GM19372 (cell line): ENCODE measurements at regions not wholly inside any gene's neighbourhood (a gene's known extent, or its start where the extent isn't known, plus 50 kb on each side); places are given as distances from the start of the nearest gene placed in this dataset.

ENCODE experiments used
- ATAC-seq: cut with Tn5 transposase; IDR thresholded peaks from one replicate; pipeline ENCODE4 v1.9.1; 2021; ENCODE audit warnings: mild to moderate bottlenecking, low read depth, moderate library complexity; ENCODE audit not compliant: unreplicated experiment

GRCh38 chr18:53757328-53757727 lies 467.1 kb downstream of the MBD2 start:
- ATAC-seq, result no peak

GRCh38 chr18:53756610-53756972 lies 467.9 kb downstream of the MBD2 start:
- no peak for ATAC-seq

DNA sequence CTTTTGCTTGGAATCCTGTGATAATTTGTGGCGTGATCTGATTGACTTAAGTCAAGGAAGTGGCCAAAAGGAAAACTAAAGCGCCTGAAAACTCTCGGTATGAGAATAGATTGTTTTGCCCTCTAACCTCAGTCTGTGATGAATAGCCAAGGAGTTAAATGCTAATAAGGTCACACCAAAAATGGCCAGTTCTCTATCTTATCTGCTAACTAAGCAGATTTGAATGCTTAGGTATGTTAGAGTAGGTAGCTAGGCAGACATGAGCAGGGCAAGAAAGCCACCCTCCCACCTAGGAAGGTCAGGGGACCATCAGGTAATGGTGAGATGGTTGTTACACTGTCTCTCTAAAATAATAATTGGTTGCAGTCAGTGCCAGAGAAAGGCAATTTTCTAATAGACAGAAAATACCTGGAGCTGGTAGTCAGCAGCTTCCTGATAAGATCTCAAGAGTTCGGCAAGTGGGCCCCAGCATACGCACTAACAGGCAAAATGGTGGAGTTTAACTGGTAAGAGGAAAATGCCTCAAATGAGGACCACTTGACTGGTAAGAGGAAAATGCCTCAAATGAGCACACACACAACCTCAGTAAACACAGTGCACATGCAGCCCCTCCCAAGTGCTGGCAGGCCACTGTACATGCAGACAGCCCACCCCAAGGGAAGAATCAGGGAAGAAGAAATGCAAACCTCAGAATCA lies 468.4 kb downstream of the MBD2 start:
- no peak for ATAC-seq

GRCh38 chr18:53754154-53754553 lies 470.3 kb downstream of the MBD2 start:
- no peak for ATAC-seq

GRCh38 chr18:53753601-53754000 lies 470.9 kb downstream of the MBD2 start:
- ATAC-seq, result no peak

GRCh38 chr18:53752781-53753367 lies 471.6 kb downstream of the MBD2 start:
- no peak for ATAC-seq

GRCh38 chr18:53749766-53750165 lies 474.7 kb downstream of the MBD2 start:
- ATAC-seq, result no peak

GRCh38 chr18:53747663-53748160 lies 476.8 kb downstream of the MBD2 start:
- ATAC-seq, result no peak

- ATAC-seq, result no peak
These were observed 477.3 kb downstream of the MBD2 start for GRCh38 chr18:53747210-53747609.

- no peak for ATAC-seq
These were observed 478.5 kb downstream of the MBD2 start for GRCh38 chr18:53745986-53746385.

DNA sequence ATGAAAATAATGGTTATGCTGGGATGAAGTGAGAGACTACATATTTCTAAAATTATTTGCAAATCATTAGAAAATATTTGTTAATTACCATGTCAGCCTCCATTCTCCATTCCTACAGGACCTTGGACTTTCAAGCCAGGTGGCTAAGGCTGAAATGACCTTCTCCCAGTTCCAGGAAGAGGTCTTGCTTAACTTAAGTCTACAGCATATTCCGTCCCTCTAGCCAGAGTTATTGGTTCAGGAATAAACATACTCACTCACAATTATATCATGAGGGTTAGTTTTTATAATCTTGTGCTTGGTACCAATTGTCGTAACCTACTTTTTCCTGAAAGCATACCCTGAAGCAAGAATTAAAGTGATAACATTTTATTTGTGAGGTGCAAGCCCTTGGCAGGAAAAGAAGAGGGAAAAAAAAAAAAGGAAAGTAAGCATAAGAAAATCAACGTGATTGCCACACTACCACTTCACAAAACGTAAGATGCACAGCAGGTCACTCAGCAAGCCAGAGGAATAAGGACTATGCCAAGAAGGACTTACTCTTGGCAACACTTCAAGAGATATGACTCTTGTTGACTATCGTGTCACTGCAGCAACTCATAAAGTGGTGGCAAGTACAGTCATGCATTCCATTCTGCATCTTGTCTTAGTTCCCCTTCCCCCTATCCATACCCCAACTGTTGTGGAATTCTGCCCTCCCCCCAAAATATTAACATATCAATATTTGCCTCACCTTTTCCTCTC lies 479.1 kb downstream of the MBD2 start:
- ATAC-seq, result no peak

DNA sequence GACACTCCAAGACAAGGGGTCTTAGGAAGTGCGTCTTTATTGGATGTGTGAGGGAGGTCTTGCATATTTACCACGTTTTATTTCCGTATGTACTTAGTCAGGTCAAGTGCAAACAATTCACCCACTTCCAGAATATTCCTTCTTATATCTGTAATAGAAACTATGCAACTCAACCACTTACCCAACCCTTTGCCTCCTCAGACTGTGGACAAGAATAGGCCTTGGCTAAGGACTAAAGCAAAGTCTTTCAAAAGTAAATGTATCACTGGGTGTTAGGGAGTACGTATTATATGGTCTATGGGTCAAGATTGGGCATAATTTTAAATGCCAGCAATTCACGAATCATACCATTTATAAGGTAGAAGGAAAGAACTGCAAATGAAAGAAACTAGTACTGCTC lies 484.8 kb downstream of the MBD2 start:
- no peak for ATAC-seq

- ATAC-seq, result no peak
These were observed 488.9 kb downstream of the MBD2 start for GRCh38 chr18:53735526-53735925.

- no peak for ATAC-seq
These were observed 509.1 kb downstream of the MBD2 start for GRCh38 chr18:53715243-53715853.

- ATAC-seq, result no peak
These were observed 514.4 kb downstream of the MBD2 start for GRCh38 chr18:53710080-53710479.

GRCh38 chr18:53702480-53702879 lies 522.0 kb downstream of the MBD2 start:
- ATAC-seq, result no peak

DNA sequence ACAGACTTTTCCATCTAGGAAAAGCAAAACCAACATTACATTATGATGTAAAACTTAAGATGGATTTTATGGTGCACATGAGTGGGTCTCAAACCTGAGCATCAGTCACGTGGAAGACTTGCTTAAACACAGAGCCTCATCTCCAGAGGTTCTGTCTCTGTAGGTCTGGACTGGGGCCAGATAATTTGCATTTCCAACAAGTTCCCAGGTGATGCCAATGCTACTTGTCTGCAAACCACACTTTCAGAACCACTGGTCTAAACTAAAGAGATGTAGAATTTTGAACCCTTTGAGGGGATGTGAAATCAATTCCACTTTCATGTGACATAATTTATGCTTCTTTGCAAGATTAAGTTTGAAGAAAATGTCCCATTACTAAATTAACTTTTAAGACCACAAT lies 522.8 kb downstream of the MBD2 start:
- no peak for ATAC-seq

DNA sequence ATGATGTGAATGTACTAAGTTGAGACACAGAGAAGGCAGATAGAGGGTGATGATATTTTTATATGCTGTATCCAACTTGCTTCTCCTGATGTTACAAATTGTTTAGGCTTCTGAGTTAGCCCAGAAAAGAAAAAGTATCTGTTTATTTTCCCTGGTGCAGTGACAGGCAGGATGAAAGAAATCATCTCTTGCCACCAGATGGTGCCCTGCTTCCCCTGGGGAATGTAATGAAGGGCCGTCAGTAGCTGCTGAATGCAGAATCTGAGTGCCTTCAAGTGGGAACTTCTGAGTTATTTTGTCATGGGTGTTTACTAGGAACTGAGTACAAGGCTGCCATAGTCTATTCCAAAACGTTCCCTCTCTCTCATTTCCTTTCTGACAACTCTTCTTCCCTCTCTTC lies 525.6 kb downstream of the MBD2 start:
- peak; percentile 56 for ATAC-seq

GRCh38 chr18:53689886-53690285 lies 534.6 kb downstream of the MBD2 start:
- ATAC-seq, result no peak

DNA sequence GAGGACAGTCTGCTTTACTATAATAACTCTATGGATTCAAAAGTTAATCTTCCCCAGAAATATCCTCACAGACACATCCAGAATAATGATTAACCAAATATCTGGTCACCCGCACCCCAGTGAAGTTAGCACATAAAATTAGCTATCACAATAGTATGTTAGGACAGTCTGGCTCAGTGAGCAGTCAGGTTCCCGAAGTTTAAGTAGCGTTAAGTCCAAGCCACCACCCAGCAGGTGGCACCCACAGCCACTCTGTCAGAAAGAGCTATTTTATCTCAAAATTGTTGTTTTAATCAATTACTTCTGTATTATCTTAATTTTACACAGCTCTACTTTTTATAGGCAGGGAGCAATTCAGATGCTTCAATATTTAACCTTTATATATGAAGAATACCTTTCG lies 537.5 kb downstream of the MBD2 start:
- no peak for ATAC-seq

DNA sequence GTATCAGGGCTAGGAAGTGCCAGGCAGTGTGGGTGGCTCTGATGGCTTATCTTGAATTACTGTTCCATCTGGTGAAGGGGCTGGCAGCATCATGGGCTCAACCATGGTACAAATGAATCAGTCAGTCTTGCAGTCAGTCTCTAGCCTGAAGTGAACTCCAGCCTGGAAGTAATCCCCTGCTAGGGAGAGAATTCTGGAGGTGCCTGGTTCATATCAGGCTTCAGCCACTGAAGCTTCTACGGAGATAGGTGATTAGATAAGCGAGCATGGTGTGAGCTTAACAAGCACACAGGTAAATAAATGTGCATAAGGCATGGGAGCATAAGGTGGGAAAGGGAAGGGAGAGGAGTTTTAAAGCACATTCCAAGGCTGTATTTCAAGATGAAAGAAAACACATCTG lies 541.7 kb downstream of the MBD2 start:
- ATAC-seq, result no peak
